Dendritic cell treated with granulocyte-macrophage colony-stimulating factor and Interleukin-4, amounts not matched to agents 40 ng/mL and 50 ng/mL, for 4 days (primary cell): ENCODE measurements at regions not wholly inside any gene's neighbourhood (a gene's known extent, or its start where the extent isn't known, plus 50 kb on each side); places are given as distances from the start of the nearest gene placed in this dataset.
"Not testable (repeated sequence)": the region's sequence is repeated elsewhere in the genome, so short reads cannot be mapped to it uniquely, and the experiment has no call there.

Source experiments
- H3K27ac Mint-ChIP-seq: one replicate; pipeline ENCODE4 v1.8.0; 2022; ENCODE audit warnings: mild to moderate bottlenecking, mixed read lengths
- H3K27me3 Mint-ChIP-seq: one replicate; pipeline ENCODE4 v1.8.0; 2022; ENCODE audit warnings: mild to moderate bottlenecking, mixed read lengths
- H3K36me3 Mint-ChIP-seq: one replicate; pipeline ENCODE4 v1.8.0; 2022; ENCODE audit warnings: low read depth, mixed read lengths
- H3K4me1 Mint-ChIP-seq: one replicate; pipeline ENCODE4 v1.8.0; 2022; ENCODE audit warnings: low read depth, mixed read lengths
- H3K4me3 Mint-ChIP-seq: one replicate; pipeline ENCODE4 v1.8.0; 2022; ENCODE audit warnings: mild to moderate bottlenecking, moderate library complexity, mixed read lengths
- H3K9me3 Mint-ChIP-seq: one replicate; pipeline ENCODE4 v1.8.0; 2022; ENCODE audit warnings: mixed read lengths
- intact Hi-C: fragments of 100-400 bp; cut with micrococcal nuclease; formaldehyde crosslinking; loops from one replicate; pipeline ENCODE4 v1.15.0; 2022

DNA sequence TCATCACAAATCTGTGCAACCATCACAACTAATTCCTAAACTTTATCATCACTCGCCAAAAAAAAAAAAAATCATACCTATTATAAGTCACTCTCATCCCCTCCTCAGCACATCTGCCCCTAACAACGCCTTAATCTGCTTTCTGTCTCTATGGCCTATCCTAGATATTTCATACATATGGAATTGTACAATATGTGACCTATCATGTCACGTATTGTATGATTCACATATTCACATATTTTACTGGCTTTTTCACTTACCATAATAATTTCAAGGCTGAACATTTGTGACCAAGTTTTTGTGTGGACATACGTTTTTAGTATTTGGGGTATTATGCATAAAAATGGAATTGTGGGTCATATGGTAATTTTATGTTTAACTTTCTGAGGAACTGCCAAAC lies 400.7 kb downstream of the DAD1 start:
- Mint-ChIP-seq H3K27ac (no peak overlapping the region), H3K36me3 (no peaks in the 10 kb centered on the region), H3K9me3 (no peaks in the 10 kb centered on the region), H3K4me1 (no peaks in the 10 kb centered on the region), H3K4me3 (no peak overlapping the region), H3K27me3 (no peaks in the 10 kb centered on the region)
- intact Hi-C loops: no loop called here

DNA sequence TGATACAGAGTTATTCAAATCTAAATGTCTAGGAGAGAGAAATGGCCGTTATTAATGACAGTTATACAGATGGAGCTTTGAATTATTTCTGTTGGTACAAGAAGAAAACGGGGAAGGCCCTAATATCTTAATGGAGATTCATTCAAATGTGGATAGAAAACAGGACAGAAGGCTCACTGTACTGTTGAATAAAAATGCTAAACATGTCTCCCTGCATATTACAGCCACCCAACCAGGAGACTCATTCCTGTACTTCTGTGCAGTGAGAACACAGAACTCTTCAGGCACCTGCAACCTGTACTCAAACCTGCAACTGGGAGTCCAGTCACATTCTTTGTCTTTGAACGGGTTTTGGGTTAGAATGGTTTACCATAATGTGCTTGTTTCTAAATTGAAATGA lies 403.2 kb downstream of the DAD1 start:
- no peaks in the 10 kb centered on the region for H3K36me3 Mint-ChIP-seq
- intact Hi-C loops: no loop called here
- no peak overlapping the region for H3K4me3 Mint-ChIP-seq
- peaks cover 3% of the 10 kb centered on the region for H3K27me3 Mint-ChIP-seq
- H3K27ac Mint-ChIP-seq: no peak overlapping the region
- H3K9me3 Mint-ChIP-seq: no peaks in the 10 kb centered on the region
- no peaks in the 10 kb centered on the region for H3K4me1 Mint-ChIP-seq

DNA sequence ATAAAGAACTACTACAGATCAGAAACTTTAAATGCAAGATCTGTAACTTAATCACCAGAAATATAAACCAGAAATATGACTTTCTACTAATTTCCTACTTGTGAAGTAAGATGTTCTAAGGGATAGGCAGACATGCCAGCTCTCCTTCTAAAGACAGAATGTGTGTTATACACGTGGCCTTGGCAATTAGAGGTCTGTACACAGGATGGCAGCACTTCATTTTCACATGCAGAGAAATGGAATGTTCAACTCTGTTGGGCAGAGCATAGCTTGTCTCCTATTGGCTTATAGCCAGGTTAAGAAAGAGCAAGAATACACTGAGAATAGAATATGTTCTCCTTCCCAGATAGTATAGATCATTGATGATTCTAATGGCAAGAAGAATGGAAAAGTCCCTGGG lies 403.8 kb downstream of the DAD1 start:
- Mint-ChIP-seq H3K4me3 (no peak overlapping the region), H3K27ac (no peak overlapping the region), H3K9me3 (no peaks in the 10 kb centered on the region), H3K27me3 (peaks cover 3% of the 10 kb centered on the region), H3K36me3 (no peaks in the 10 kb centered on the region), H3K4me1 (no peaks in the 10 kb centered on the region)
- intact Hi-C loops: no loop called here

DNA sequence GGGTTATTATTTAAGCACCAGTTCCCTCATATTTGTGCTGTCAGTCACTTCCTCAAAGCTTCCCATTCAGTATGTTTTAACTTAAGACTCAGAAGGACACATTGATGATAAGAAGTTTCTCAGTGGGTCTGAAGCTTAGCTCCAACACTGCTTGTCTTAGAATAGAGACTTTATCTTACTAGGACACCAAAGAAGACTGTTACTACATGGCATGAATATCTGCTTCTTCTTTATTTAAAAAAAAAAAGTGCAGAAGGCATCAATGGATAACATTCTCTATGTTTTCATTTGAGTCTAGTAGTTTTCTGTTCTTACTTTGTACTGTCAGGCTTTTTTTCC lies 404.2 kb downstream of the DAD1 start:
- H3K9me3 Mint-ChIP-seq: no peaks in the 10 kb centered on the region
- H3K27ac Mint-ChIP-seq: no peak overlapping the region
- no peaks in the 10 kb centered on the region for H3K4me1 Mint-ChIP-seq
- intact Hi-C loops: no loop called here
- no peaks in the 10 kb centered on the region for H3K36me3 Mint-ChIP-seq
- H3K4me3 Mint-ChIP-seq: no peak overlapping the region
- peaks cover 3% of the 10 kb centered on the region for H3K27me3 Mint-ChIP-seq

DNA sequence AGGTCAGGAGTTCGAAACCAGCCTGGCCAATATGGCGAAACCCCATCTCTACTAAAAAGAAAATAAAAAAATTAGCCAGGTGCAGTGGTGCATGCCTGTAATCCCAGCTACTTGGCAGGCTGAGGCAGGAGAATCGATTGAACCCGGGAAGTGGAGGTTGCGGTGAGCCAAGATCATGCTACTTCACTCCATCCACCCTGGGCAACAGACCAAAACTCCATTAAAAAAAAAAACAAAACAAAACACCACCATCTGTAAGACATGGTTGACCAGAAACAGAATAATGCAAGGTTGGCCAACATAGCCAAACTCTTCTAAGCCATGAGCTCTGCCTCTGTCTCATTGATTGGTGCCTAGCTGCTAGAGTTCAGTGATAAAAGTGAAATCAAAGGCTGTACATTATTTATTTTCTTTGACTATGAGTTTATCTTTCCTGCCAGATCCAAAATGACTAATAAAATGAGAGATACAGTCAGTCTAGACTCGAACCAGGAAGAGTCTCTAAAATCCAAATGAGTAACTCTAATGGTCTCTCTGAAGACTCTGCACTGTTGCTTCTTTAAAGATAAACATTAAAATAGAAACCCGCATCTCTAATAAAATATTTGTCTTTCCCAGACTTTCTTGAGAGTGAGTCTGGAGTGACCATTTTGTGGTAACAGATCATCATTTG lies 404.7 kb downstream of the DAD1 start:
- Mint-ChIP-seq H3K27me3 (peaks cover 3% of the 10 kb centered on the region), H3K4me3 (no peak overlapping the region), H3K9me3 (no peaks in the 10 kb centered on the region), H3K4me1 (no peaks in the 10 kb centered on the region), H3K36me3 (no peaks in the 10 kb centered on the region), H3K27ac (no peak overlapping the region)
- intact Hi-C loops: no loop called here

DNA sequence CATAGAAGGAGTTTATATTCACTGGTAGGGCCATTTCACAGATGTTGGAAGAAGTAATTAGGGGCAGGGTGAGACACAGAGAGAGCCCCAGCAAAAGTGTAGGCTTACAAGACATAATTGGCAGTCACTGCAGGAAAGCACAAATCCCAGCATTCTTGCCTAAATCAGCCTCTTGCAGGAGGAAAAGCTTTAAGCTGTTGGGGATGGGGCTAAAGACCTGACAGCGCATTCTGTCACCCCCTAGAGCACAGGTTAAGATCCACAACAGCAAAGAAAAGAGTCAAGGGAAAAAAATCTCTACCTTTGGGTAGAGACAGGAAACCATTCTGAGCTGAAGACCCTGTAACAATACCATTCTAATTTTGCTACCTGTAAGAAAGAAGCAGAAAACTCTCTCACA lies 409.0 kb downstream of the DAD1 start:
- Mint-ChIP-seq H3K27me3 (peaks cover 9% of the 10 kb centered on the region), H3K9me3 (no peaks in the 10 kb centered on the region)

DNA sequence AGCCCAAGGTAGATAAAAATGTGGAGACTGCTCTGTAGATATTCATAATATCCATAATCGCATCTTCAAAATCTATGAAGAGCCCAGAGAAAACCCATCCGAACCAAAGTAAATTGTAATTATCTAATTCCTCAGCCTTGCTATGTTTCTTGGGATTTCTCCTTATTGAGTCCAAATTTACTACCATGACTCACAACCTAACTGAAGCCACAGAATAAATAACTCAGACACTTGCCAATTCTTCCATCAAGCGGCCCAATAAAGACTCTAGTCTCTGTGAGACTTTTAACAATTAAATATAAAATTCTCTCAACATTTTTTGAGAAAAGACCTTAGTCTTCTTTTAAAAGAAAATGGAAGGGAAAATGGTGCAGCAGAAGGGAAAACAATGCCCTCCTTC lies 409.8 kb downstream of the DAD1 start:
- Mint-ChIP-seq H3K36me3 (no peaks in the 10 kb centered on the region), H3K4me1 (peaks cover 7% of the 10 kb centered on the region), H3K27ac (no peak overlapping the region), H3K4me3 (no peak overlapping the region), H3K27me3 (peaks cover 9% of the 10 kb centered on the region), H3K9me3 (no peaks in the 10 kb centered on the region)
- intact Hi-C loops: no loop called here

More for the DNA sequence above, 409.0 kb downstream of the DAD1 start:
- Mint-ChIP-seq H3K36me3 (no peaks in the 10 kb centered on the region), H3K4me1 (peaks cover 7% of the 10 kb centered on the region), H3K4me3 (no peak overlapping the region), H3K27ac (no peak overlapping the region)
- intact Hi-C loops: no loop called here

DNA sequence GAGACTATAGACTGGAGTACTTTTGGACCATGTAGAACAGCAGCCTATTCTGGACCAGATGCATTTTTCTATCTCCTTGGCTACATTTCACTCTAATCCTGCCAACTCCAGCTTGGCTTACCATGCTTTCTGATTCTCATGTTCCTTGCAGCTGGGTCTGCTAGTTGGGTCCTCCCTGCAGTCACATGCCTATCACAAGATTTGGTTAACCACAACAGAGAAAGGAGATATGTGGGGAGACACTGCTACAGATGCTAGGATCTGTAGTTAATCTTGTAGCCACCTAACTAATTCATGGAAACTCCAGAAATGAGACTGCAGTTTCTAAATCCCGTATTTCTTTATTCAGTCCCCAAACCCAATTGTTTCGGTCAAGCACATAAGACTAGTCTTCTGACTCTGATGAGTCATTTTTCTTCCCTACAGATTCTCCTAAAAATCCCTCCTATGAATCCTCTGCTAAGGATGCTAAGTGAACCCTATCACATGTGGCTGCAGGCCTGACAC lies 410.6 kb downstream of the DAD1 start:
- intact Hi-C loops: no loop called here
- H3K27me3 Mint-ChIP-seq: peaks cover 9% of the 10 kb centered on the region
- peaks cover 7% of the 10 kb centered on the region for H3K4me1 Mint-ChIP-seq
- no peak overlapping the region for H3K27ac Mint-ChIP-seq
- H3K36me3 Mint-ChIP-seq: no peaks in the 10 kb centered on the region
- no peaks in the 10 kb centered on the region for H3K9me3 Mint-ChIP-seq
- no peak overlapping the region for H3K4me3 Mint-ChIP-seq

DNA sequence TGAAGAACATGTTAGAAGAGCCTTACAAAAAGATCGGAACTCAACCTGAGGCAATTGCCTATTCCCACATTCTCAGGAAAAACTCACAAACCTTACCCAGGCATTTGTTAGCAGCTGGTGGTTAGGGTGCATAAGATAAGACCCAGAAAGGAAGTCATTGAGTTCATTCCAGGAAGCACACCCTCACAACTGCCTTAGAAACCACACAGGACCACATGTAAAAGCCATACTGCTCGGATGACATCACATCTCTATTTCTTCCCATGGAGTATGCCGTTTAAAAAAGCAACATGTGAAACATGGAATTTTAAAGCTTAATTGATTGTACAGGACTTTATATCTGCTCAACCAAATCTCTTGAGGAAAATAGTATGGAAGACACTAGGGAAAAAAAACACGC lies 411.2 kb downstream of the DAD1 start:
- Mint-ChIP-seq H3K9me3 (no peaks in the 10 kb centered on the region), H3K27me3 (peaks cover 8% of the 10 kb centered on the region), H3K27ac (no peak overlapping the region), H3K36me3 (no peaks in the 10 kb centered on the region), H3K4me3 (no peak overlapping the region), H3K4me1 (peaks cover 7% of the 10 kb centered on the region)
- intact Hi-C loops: no loop called here

DNA sequence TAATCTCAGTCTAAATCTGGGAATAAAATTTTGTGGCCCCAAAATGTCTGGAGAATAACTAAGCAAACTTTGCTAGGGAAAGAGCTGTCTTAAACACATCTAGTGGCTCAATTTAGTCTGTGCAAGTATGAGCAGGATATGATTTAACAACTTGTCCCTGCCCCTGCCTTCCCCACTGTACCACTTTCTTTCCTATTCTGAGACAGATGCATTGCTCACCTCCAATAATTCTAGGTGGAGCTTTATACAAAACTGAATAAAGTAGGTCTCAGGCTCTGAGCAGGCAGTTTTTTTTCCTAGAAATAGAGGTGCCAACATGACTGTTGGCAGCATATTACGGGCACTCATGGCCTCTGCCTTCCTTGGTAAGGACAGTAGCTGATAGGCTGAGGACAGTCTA lies 412.1 kb downstream of the DAD1 start:
- Mint-ChIP-seq H3K9me3 (no peaks in the 10 kb centered on the region), H3K4me1 (peaks cover 7% of the 10 kb centered on the region), H3K36me3 (no peaks in the 10 kb centered on the region), H3K4me3 (no peak overlapping the region), H3K27ac (no peak overlapping the region), H3K27me3 (peaks cover 7% of the 10 kb centered on the region)
- intact Hi-C loops: no loop called here

DNA sequence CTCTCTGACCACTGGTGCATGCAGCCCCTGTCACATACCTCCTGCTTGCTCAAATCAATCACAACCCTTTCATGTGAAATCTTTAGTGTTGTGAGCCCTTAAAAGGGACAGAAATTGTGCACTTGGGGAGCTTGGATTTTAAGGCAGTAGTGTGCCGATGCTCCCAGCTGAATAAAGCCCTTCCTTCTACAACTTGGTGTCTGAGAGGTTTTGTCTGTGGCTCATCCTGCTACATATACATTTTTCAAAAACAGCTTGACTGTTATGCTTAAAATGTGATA lies 413.8 kb downstream of the DAD1 start:
- H3K36me3 Mint-ChIP-seq, H3K9me3 Mint-ChIP-seq, H3K4me1 Mint-ChIP-seq, H3K27ac Mint-ChIP-seq, H3K4me3 Mint-ChIP-seq, H3K27me3 Mint-ChIP-seq, intact Hi-C loops: not testable (repeated sequence)

DNA sequence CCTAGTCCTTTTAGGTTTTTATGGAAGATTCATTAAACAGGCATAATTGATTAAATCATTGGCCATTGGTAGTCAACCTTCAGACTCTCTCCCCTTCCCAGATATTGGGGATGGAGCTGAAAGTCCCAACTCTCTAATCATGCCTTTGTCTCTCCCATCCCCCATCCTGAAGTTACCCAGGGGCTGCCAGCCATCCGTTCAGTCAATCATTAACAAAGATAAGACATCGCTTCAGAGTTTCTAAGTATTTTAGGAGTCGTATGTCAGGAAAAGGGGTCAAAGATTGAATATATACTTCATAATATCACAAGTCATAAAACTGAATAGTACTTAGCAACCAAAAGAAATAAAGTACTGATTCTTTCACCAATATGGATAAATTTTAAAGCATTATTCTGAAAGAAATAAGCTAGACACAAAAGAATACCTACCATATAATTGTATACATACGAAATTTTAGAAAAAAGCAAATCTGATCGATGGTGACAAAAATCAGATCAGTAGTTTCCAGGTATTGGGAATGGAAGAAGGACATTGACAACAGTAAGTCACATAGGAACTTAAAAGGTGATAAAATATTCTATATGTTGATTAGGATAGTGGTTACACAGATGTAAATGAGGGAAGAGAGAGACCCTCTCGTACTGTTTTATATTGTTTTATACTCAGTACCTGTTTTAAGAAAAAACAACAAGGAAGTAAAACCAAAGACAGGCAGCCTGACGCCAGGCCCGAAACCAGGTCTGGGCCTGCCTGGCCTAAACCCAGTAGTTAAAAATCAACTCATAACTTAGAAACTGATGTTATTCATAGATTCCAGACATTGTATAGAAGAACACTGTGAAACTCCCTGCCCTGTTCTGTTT lies 414.4 kb downstream of the DAD1 start:
- H3K27ac Mint-ChIP-seq: no peak overlapping the region
- H3K4me3 Mint-ChIP-seq: no peak overlapping the region
- H3K9me3 Mint-ChIP-seq: no peaks in the 10 kb centered on the region
- H3K27me3 Mint-ChIP-seq: peaks cover 7% of the 10 kb centered on the region
- H3K36me3 Mint-ChIP-seq: no peaks in the 10 kb centered on the region
- intact Hi-C loops: no loop called here
- peaks cover 7% of the 10 kb centered on the region for H3K4me1 Mint-ChIP-seq

DNA sequence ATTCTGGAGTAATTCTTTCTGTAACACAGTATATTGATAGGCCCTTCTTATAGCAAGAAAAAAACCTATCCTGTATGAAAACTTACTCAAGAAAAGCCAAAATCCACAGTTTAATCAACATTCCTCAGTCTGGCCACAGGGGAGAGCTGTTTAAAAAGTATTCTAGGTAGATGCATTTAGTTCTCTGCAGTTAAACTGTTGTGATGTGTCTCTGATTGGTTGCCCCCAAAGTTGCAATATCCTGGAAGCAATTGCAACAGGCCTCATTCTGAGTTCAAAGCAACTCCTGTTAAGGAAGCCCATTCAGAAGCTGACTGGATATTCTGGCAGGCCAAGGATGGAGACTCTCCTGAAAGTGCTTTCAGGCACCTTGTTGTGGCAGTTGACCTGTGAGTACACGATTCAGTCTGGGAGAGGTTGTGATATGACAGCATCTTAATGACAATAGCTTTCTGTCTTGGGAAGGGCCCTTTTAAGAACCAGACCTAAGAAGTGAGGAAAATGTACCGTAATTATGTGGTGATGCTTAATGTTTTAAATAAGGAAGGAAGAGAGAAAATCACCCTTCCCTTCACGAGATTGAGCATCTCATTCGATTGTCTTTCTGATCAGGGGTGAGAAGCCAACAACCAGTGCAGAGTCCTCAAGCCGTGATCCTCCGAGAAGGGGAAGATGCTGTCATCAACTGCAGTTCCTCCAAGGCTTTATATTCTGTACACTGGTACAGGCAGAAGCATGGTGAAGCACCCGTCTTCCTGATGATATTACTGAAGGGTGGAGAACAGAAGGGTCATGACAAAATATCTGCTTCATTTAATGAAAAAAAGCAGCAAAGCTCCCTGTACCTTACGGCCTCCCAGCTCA lies 420.7 kb downstream of the DAD1 start:
- H3K4me1 Mint-ChIP-seq: no peaks in the 10 kb centered on the region
- H3K27me3 Mint-ChIP-seq: peaks cover 1% of the 10 kb centered on the region
- no peaks in the 10 kb centered on the region for H3K9me3 Mint-ChIP-seq
- no peaks in the 10 kb centered on the region for H3K36me3 Mint-ChIP-seq
- no peak overlapping the region for H3K4me3 Mint-ChIP-seq
- no peak overlapping the region for H3K27ac Mint-ChIP-seq
- intact Hi-C loops: no loop called here

DNA sequence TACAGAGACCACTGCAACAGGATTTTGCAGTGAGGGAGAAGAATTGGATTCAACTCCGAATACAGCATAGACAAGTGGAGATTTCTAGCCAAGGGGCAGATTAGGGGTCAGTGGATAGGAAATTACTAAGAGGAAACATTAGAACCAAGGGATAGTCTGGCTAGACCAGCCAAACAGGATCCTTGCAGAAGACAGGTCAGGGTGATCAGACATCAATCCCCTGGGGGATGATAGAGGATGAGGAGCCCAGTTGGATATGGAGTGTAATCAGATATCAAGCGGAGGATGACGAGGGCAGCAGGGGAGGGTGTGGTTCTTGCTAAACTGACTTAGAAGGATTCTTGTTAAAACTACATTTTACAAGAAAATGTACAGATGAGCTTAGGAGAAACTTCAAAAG lies 424.4 kb downstream of the DAD1 start:
- no peaks in the 10 kb centered on the region for H3K36me3 Mint-ChIP-seq
- peaks cover under 1% of the 10 kb centered on the region for H3K4me1 Mint-ChIP-seq
- H3K27me3 Mint-ChIP-seq: peaks cover 1% of the 10 kb centered on the region
- no peak overlapping the region for H3K4me3 Mint-ChIP-seq
- H3K9me3 Mint-ChIP-seq: no peaks in the 10 kb centered on the region
- intact Hi-C loops: no loop called here
- H3K27ac Mint-ChIP-seq: no peak overlapping the region
